Heart right ventricle (tissue), 16 donors: ENCODE measurements at regions not wholly inside any gene's neighbourhood (a gene's known extent, or its start where the extent isn't known, plus 50 kb on each side); places are given as distances from the start of the nearest gene placed in this dataset.

Experiments used
- ATAC-seq, 8 donors: fragments of 200-7000 bp; cut with Tn5 transposase; one replicate each; pipeline ENCODE4 v1.9.1; 2020; ENCODE audit warnings: mild to moderate bottlenecking in 8 of 8, moderate library complexity in 8 of 8, moderate number of reproducible peaks in 1 of 8
- DNase-seq, 2 donors: peaks; one replicate each; pipeline ENCODE4 v3.0.0-alpha.2; 2020
- H3K27ac ChIP-seq, 10 donors: fragments of 200-600 bp; sonication (generic) in 2 of 10; one replicate each; pipeline versions ENCODE4 v1.5.0 to v1.8.0; 2020 to 2022; ENCODE audit warnings: mild to moderate bottlenecking in 3 of 10
- H3K27me3 ChIP-seq, 7 donors: fragments of 200-600 bp; one replicate each; pipeline ENCODE4 v1.8.0; 2021 to 2022; ENCODE audit warnings: mild to moderate bottlenecking in 2 of 7
- H3K36me3 ChIP-seq, 9 donors: fragments of 200-600 bp; sonication (generic) in 1 of 9; one replicate each; pipeline versions ENCODE4 v1.5.0 to v1.8.0; 2020 to 2022; ENCODE audit warnings: mild to moderate bottlenecking in 2 of 9
- H3K4me1 ChIP-seq, 9 donors: fragments of 200-600 bp; sonication (generic) in 1 of 9; one replicate each; pipeline versions ENCODE4 v1.5.0 to v1.8.0; 2020 to 2022; ENCODE audit warnings: mild to moderate bottlenecking in 4 of 9
- H3K4me3 ChIP-seq, 10 donors: fragments of 200-600 bp; sonication (generic) in 2 of 10; one replicate each; pipeline versions ENCODE4 v1.5.0 to v1.8.0; 2020 to 2022; ENCODE audit warnings: mild to moderate bottlenecking in 7 of 10, moderate library complexity in 2 of 10
- H3K9me3 ChIP-seq, 11 donors: fragments of 200-600 bp in 10 of 11; sonication (generic) in 2 of 11; one replicate each; pipeline versions ENCODE4 v1.5.0 to v1.8.0; 2013 to 2022; ENCODE audit warnings: mild to moderate bottlenecking in 2 of 11, control low read depth in 1 of 11, moderate library complexity in 1 of 11
- WGBS, 2 donors: extraction: QIAGEN DNeasy Blood & Tissue Kit; methylation state at CpG; one replicate each; pipeline ENCODE4 v1.1.7; 2013; ENCODE audit warnings: inconsistent platforms in 1 of 2; 5-methylcytosine and 5-hydroxymethylcytosine counted together
- intact Hi-C, 10 donors: fragments of 100-400 bp; cut with DNase I; formaldehyde crosslinking; loops; one replicate each; pipeline versions ENCODE4 v1.11.1 to v1.14.2; 2022
- TF ChIP-seq, protein P1 (sequence below), 9 donors: fragments of 200-600 bp; sonication (generic) in 2 of 9; IDR thresholded peaks; one replicate each; pipeline versions ENCODE4 v1.5.0 to v1.8.0; 2021 to 2022; ENCODE audit warnings: antibody characterized with exemption in 9 of 9, mild to moderate bottlenecking in 5 of 9, moderate library complexity in 1 of 9
- donor health status: Arrhythmogenic right ventricular cardiomyopathy.
- donor health status: ischemic (EF 13 %, LVEDD 7.1; RV severe dilation, severe dysfunction).
- donor health status: healthy with polysubstance abuse.
- donor health status: DM: no; HTN: yes; CAD: no.
- donor health status: DM: no; HTN: no; CAD: no.
- donor health status: ischemic (EF 25% LVEDD 6.9; RV normal size, moderate dysfunction).
- donor health status: ischemic (EF 25% LVEDD 5.7; RV mildly dilated, moderate dysfunction).
- donor health status: healthy.
- donor health status: DM: yes; HTN: yes; CAD: no.
- donor health status: Ischemic cardiomyopathy.
- donor health status: ischemic (EF 35%, LVEDD 5.7; RV mildly dilated, moderate dysfunction).
- donor health status: nonischemic (EF 11% LVEDD 7.7; RV severe dilation, severe dysfunction).
- donor health status: DM: yes; HTN: yes; CAD: no.
- donor health status: PGD.
- donor health status: ischemic (EF 29% LVEDD 5.4; RV normal size, mild dysfunction).
- donor health status: nonischemic (EF 23%, LVEDD 6.1; RV moderate dilation, normal function).

DNA sequence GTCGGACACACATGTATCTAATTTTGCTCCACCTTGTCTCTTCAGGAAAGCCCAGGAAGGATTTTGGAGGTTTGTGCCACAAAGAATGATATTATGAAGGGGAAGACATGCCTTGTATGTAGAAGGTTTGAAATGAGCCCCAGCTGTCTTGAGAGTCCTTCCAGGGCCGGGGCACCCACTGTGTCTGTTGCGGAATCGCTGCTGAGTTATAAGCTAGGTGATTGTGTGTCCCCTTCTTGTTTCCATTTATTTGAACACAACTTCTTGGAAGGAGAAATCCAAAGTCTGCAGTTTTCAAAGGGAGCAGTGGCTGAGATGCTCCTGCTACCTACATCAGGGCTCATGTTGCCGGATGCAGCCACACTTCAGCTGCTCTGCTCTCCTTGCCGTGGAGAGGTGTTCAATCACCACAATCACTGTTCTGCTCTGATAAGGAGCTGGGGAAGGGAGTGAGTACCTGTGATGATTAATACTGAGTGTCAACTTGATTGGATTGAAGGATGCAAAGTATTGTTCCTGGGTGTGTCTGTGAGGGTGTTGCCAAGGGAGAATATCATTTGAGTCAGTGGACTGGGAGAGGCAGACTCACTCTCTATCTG, 828.6 kb downstream of the QKI start:
- WGBS, 2 donors, result 63 to 66% methylated on average over 6 of the region's 6 CpGs
- Histone ChIP-seq H3K4me1 (no peaks in the 10 kb centered on the region), H3K27me3 (no peaks in the 10 kb centered on the region), H3K36me3 (no peaks in the 10 kb centered on the region), H3K27ac (no peak overlapping the region), H3K4me3 (no peak overlapping the region), H3K9me3 (no peaks in the 10 kb centered on the region)
- TF ChIP-seq, protein P1, sequence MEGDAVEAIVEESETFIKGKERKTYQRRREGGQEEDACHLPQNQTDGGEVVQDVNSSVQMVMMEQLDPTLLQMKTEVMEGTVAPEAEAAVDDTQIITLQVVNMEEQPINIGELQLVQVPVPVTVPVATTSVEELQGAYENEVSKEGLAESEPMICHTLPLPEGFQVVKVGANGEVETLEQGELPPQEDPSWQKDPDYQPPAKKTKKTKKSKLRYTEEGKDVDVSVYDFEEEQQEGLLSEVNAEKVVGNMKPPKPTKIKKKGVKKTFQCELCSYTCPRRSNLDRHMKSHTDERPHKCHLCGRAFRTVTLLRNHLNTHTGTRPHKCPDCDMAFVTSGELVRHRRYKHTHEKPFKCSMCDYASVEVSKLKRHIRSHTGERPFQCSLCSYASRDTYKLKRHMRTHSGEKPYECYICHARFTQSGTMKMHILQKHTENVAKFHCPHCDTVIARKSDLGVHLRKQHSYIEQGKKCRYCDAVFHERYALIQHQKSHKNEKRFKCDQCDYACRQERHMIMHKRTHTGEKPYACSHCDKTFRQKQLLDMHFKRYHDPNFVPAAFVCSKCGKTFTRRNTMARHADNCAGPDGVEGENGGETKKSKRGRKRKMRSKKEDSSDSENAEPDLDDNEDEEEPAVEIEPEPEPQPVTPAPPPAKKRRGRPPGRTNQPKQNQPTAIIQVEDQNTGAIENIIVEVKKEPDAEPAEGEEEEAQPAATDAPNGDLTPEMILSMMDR (IDR thresholded peaks at IDR 0.05), result no peak
- intact Hi-C loops, result no loop called here
- ATAC-seq (no peak), DNase-seq (no peak)

DNA sequence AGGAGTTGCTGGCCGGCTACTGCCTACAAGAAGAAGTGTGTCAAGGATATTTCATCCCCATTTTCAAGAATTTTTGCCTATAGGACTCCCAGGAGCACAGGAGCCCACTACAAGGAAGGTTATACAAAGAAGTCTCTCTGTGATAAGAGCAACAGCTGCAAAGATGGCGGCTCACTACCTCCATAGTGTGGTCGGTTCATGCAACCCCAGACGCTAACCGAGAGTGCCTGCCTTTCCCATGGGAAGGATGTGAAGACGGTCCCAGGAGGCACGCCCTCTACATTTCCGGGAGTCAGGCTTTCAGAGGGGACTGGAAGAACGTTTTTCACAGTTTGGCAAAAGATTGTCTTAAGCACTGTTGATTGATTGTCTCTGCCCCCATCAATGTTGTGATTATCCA, 816.3 kb downstream of the QKI start:
- Histone ChIP-seq H3K9me3 (peaks cover 0 to 8% (median 0%) of the 10 kb centered on the region in 11 donors), H3K27me3 (no peaks in the 10 kb centered on the region), H3K4me3 (no peak overlapping the region), H3K4me1 (no peaks in the 10 kb centered on the region), H3K27ac (no peak overlapping the region), H3K36me3 (no peaks in the 10 kb centered on the region)
- 76 to 78% methylated on average over 9 of the region's 9 CpGs for WGBS, 2 donors
- ATAC-seq (no peak), DNase-seq (no peak)
- TF ChIP-seq, protein P1 (IDR thresholded peaks at IDR 0.05), result no peak
- intact Hi-C loops, result no loop called here

DNA sequence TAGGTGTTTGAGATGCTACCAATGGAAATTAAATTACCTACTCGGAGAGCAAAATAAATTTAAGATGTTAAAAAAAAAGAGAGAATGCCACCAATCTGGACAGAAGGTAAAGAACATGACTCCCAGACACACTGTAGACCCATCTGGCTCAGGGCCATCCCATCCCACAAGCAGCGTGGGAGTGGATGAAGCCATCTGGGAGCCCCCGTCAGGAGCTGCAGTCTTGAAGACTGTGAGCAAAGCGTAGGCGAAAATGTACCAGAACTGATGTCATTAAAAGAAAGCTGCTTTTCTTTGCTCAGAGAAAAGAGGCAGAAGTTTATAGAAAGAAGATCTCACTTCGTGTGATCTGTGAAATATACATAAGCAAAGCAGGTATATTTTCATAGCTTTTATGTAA, 815.7 kb downstream of the QKI start:
- H3K36me3 ChIP-seq, result no peaks in the 10 kb centered on the region
- TF ChIP-seq, protein P1 (IDR thresholded peaks at IDR 0.05), result no peak
- H3K27ac ChIP-seq, result no peak overlapping the region
- ATAC-seq (no peak), DNase-seq (no peak)
- intact Hi-C loops, result no loop called here
- H3K4me1 ChIP-seq, result no peaks in the 10 kb centered on the region
- H3K4me3 ChIP-seq, result no peak overlapping the region
- 83 to 91% methylated on average over 6 of the region's 6 CpGs for WGBS, 2 donors
- H3K27me3 ChIP-seq, result no peaks in the 10 kb centered on the region
- peaks cover 0 to 8% (median 0%) of the 10 kb centered on the region in 11 donors for H3K9me3 ChIP-seq

DNA sequence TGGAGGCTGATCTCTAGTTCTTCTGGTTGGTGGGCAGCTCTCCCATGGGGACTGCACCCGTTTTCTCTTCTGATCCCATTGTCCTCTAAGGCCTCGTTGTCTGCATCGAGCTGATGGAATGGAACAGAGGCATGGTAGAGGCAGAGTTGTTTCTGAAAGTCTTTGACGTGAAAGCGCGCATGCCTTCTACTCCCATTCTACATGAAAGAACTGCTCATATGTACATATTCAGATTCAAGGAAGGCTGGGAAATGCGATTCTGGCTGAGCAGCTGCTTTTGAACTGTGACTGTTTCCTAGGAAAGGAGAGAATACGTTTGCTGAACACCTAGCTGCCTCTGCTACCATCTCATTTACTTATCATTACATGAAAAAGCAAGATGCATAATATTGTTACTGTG, 815.2 kb downstream of the QKI start:
- Histone ChIP-seq H3K9me3 (peaks cover 0 to 8% (median 0%) of the 10 kb centered on the region in 11 donors), H3K4me1 (no peaks in the 10 kb centered on the region), H3K27ac (no peak overlapping the region), H3K27me3 (no peaks in the 10 kb centered on the region), H3K36me3 (no peaks in the 10 kb centered on the region), H3K4me3 (no peak overlapping the region)
- TF ChIP-seq, protein P1 (IDR thresholded peaks at IDR 0.05), result no peak
- DNase-seq, result no peak
- intact Hi-C loops, result no loop called here
- ATAC-seq, result no peak
- WGBS, 2 donors, result 90 to 93% methylated on average over 8 of the region's 8 CpGs
